AG08396 (cell line): ENCODE measurements at regions not wholly inside any gene's neighbourhood (a gene's known extent, or its start where the extent isn't known, plus 50 kb on each side); places are given as distances from the start of the nearest gene placed in this dataset.

Source experiments
- DNase-seq: peaks from one replicate; pipeline ENCODE4 v3.0.0; 2012; ENCODE audit warnings: low spot score, mixed read lengths

DNA sequence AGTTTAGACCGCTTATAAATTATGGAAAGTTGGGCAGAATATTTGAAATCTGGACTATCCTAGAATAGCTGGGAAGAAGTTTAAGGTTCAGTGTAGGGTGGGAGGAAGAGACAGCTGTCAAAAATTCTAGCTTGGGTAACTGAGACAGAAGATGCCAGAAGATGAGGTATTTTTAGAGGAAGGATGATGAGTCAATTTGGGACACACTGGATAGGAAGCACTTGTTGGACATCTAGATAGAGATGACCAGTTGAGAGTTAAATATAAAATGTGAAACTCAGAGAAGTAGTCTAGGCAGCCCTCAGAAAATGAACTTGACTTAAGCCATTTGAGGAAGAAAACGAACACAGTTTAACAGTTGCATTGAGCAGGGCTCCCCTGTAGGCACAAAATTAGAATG, 137.9 kb upstream of the MAP9 start:
- no peak for DNase-seq

DNA sequence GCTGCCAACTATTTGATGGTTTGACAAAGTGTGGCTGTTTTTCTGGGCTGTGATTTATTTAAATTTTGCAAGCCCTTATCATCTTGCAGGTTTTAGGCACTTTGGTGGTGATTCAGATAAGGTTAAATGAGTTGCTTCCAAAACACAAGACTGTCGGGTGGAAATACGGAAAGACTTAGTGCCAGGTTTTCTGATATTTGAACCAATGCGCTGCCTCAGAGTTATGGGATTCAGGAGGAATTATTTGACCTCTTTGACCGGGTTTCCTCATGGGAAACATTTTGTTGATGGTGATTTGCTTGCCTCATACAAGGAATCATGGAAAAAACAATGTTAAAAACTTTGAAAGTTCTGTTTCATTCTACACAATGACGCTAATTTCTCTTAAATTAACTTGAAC, 136.1 kb upstream of the MAP9 start:
- no peak for DNase-seq

DNA sequence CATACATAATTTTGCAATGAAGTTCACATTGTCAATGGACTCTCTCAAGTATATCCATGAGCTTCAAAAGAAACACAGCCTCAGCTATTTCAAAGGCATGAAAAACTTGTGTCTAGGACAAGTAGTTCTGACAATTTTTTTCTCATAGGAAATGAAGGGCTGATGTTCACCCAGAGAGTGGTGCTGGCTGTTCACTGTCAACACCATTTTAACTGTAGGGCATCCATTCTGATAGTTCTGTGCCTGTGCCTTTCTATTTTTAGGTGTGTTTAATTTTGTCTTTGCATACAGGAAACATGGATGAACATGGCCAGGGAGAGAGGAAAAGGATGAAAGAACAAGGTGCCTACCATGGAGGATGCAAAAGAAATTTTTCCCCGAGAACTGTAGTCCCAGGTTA, 135.3 kb upstream of the MAP9 start:
- DNase-seq, result no peak

DNA sequence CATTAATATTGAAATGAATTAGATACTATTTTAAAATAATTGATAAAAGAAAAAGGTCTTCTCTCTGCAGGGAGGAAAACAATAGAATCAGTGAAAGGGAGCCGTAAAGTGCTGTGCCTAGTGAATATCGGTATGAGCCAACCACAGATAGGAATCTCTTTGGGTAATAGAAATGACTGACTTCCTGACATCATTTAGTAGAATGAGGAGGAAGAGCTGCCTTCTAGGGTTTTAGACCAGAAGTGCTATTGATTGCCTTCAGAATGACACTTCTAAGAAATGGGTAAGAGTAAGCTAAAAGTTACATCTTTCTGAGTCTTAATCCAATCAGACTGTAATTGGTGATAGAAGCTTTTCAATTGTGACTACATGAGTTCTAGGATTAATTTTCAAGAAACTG, 134.0 kb upstream of the MAP9 start:
- no peak for DNase-seq

DNA sequence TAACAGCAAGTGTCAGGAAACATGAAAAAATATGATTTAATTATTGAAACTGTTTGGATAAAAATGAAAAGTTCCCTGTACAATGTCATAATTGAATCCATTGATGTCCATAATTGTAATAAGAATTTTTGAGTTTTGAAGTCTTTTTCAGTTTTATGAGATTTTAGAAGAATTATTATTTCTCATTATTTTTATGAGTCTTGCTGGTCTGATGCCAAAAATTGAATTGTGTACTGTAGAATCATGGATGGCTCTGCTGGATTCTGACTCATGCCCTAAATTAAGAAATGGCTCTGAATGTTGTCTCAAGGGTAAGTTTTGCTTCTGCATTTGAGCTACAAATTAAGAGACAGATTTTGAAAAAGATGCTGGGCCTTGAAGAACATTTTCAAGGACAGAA, 132.8 kb upstream of the MAP9 start:
- DNase-seq, result peak; percentile 15

DNA sequence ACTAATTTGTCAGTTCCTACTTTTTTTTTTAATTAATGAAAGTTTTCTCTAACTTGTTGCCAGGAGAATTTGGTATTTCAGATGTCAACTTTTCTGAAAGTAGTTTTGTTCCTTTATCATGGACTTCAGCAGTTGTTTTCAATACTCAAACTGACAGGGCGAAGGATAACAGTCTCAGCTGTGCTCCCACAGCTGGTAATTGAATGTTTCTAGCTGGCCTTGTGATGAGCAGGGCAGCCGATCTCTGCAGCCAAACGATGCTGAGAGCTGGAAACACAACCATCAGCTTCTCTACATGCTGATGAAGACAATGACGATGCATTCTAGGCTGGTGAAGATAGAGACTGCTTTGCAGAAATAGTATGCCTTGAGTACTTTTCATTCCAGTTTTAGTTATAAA, 130.0 kb upstream of the MAP9 start:
- no peak for DNase-seq

DNA sequence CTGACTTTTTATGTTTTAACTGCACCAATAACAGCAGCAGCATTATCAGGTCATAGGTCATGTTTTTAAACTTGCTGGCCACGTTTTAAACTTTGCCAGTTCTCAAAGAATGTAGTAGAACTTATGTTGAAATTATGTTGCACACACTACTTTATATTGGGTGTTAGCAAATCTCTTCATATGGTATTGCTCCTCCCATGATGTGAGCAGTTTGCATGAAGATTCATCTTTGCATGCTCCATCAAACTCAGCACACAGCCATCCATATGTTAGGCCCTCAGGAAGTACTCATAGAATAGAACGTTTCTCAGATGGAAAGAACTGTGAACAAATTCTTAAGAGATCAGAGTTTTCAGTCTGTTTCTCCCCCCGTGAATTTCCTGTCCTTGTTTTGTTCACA, 128.6 kb upstream of the MAP9 start:
- no peak for DNase-seq

DNA sequence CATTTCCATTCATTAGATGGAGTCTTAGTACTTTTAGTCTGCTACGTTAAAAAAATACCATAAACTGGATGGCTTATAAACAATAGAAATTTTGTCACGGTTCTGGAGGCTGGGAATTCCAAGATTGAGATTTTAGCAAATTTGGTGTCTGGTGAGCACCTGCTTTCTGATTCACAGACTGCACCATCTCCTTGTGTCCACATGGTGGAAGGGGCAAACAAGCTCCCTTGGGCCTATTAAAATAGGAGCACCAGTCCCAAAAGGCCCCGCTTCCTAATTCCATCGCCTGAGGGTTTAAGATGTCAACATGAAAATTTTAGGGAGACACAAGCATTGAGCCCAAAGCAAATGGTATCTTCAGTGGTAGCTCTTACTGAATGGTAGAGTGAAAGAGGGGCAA, 120.5 kb upstream of the MAP9 start:
- no peak for DNase-seq

DNA sequence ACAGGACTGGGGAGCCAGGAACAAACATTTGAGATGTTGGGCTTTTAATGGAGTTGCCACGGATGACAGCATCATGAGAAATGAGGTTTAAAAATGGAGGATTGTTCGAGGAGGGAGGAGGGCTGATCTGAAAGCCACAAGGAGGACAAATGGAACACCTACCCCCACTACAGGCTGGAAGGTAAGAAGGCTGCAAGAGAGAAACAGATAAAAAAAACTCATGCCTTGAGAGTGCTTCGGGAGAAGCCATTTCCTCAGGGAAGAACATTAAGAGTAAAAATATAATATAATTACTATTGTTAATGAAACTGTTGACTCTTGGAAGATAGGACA, 119.5 kb upstream of the MAP9 start:
- DNase-seq, result no peak

DNA sequence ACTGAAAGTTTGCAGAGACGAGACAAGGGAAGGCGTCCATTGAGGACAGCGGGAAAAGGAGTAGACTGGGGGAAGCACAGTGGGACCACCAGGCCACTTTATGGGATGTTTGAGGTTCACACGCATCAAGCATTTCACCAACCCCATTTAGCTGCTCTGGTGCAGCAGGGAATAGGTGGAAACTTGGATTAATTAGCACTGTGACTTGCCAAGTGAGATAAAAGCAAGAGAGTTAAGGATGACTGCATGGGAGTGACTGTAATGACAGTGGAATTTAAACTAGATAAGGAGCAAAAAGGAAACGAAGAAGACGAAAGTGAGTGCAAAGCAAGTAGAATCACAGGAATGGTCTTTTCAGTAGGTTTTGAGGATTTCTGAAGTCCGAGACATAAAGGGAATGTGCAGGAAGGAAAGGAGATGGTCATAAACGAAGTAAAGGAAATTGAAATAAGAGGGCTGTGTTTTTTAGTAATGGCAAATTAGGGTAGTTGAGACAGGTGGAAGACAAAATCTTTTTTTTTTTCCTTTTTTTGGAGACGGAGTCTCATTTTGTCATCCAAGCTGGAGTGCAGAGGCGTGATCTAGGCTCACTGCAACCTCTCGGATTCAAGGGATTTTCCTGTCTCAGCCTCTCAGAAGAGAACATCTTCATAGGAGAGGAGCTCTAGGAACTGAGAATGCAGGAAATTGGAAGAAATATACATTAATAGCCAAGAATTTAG, 119.0 kb upstream of the MAP9 start:
- DNase-seq, result no peak

DNA sequence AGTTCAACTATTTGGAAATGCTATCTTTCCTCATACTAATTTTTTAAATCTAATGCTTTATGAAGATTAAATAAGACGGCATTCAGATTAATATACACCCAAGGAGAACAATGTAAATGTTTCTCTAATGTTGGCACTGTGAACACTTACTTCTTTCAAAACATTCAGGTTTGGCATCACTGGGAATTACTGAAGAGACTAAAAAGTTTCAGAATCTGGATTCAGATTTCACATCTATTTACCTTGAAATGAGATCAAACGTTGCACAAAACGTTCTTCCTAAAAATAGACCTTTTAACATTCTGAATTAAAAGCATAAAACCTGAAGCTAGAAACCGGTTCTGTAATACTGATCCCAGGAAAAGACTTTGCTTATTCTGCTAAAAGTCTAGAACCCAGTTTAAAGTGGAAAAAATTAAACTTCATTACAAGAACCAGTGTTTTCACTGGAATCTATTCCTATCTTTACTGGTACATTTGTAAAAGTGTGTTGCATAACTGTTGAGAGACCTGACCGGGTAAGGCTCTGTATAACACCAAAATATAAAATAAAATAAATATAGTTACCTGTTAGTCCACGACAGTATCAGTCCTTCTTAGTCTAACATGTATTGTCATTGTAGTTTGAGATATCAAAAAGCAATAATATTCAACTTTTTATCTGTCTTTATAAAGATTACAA, 117.4 kb upstream of the MAP9 start:
- no peak for DNase-seq

DNA sequence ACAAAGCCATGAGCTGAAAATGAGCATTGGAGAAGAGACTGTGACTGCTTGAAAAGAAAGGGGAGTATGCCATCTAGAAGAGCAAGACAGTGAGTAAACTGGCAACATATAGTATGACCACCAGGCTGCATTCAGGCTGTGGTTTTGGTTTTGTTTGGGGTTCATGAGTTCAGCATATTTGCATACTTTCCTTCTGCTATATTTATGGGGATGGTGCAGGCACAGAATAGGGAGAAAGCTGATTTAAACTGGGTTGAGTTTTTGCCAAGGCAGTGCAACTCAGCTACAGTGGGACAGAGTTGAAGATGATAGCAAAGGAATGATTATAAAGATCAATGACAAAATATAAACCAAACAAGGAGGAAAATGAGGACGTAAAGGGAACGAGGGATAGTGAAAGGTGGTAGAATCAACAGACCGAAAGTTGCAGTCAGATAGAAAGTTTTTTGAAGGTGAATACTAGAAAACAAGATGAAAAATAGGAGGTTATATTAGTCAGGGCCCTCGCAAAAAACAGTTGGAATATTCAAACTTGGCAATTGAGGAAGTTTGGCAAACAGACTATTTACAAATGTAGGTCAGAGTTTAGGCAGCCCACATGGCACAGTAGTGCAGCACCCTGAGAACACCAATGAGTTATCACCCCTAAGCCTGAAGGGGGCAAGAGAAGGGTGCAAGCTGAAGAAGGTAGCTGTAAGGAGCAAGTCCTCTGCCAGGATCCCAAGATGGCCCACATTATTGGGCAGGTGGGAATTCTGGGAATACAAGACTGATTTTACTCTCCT, 114.8 kb upstream of the MAP9 start:
- no peak for DNase-seq

DNA sequence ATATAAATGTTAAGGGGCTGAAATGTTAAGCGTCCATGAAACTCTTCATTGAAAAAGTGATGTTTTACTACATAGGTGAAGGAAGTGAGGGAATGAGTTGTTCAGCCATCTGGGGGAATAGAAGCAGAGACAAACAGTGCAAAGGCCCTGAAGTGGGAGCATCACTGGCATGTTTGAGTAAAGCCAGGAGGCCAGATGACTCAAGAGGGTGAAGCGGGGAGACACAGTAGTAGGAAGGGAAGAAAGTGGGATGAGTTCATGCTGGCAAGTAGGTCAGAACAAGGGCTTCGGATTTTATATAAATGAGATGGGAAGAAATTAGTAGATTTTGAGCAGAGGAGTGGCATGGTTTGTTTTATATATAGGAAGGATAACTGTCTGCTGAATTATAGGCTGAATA, 112.5 kb upstream of the MAP9 start:
- no peak for DNase-seq

DNA sequence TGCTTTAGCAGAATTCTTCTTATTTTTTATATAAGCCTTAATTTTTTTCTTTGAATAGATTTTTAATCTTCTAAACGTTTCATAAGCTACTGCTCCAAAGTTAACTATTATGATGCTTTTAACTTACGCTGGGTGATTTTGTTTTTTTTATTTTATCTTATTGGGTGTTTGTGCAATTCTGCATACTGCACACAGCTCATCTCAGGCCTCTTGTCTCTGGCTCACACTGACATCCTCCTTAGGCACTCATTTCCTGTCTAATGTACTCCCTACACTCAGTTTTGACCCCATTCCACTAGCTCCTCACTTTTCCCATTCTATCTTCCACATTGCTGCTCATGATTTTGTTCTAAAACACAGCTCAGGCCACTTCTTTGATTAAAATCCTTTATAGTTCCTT, 111.9 kb upstream of the MAP9 start:
- no peak for DNase-seq

DNA sequence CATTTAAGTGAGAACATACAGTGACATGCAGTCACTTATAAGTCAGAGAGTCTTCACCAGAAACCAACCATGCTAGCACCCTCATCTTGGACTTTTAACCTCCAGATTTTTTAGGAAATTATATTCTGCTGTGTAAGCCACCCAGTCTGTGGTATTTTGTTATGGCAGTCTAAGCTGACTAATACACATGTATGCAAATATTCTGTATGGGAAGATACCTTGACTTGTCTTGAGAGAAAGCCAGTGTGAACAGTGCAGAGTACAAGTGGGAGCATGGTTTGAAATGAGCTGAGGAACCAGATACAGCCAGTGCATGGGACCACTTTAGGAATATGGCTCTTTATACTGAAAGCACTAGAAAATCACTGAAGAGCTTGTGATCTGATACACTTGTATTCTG, 110.4 kb upstream of the MAP9 start:
- no peak for DNase-seq

DNA sequence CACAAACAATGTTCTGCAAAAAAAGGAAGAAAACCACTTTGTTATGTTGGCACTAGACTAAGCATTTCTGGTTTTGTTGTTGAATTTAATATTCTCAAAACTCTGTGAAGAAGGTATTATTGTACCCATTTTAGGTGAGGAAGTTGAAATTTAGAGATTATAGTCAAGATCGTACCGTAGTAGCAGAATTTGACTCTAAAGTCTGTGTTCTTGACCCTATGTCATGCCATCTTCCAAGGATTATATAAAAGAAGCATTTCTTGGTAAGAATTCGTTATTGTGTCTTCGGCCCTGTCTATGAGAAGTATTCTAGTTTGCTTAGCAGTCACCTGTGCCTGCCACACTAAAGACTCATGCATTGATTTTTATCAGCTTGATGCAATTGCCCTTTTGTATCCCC, 104.4 kb upstream of the MAP9 start:
- no peak for DNase-seq

DNA sequence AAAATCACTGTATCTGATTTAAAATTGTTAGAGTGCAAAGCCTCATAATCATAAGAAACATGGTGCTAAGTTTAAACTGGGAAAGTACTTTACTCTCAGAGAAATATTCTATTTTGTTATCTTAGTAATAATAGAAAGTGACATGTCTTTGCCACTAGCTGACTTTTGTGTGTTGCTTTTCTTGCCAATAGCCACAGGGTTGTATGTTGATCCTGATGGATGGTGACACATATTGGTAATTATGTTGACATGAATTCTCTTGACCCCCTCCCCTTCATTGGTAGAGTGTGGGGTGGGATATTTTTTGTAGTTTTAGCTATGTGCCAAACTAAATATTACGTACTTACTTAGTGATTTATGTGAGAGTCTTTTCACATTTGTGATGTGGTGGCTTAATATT, 103.1 kb upstream of the MAP9 start:
- DNase-seq, result no peak

DNA sequence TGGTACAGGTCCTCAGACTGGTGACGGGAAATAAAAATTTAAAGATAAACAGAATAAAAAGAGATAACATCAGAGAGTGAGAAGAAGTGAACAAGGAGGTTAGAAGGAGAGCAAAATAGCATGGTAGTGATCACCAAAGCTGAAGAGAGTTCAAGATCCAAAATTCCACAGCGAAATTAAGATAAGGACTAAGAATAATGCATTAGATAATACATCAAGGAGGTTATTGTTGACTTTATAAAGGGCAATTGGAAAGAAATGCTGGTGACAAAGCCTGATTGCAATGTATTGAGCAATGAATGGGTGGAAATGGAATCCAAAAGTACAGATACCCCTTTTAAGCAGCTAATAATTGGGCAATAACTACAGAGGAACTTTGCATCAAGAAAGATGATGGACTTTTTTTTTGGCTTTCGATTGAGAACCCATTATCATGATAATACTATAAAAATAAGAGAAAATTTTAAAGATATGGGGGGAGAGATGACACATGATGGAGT, 101.6 kb upstream of the MAP9 start:
- no peak for DNase-seq

DNA sequence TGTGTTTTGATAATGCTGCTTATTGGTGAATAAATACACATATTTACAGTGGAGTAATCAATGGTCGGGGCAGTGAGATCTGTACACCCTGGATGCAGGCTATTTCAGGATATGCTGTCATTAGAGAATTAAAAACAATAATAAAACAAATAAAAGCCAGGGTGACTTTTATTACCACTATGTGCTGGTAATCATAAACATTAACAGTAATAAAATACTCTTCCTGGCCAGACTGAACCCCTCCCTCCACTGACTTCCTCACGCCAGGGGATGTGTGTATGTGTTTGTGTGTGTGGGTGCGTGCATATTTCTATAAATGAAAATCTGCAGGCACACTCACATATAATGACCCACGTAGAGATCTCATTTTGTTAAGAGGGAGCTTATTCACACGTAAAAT, 98.0 kb upstream of the MAP9 start:
- no peak for DNase-seq

DNA sequence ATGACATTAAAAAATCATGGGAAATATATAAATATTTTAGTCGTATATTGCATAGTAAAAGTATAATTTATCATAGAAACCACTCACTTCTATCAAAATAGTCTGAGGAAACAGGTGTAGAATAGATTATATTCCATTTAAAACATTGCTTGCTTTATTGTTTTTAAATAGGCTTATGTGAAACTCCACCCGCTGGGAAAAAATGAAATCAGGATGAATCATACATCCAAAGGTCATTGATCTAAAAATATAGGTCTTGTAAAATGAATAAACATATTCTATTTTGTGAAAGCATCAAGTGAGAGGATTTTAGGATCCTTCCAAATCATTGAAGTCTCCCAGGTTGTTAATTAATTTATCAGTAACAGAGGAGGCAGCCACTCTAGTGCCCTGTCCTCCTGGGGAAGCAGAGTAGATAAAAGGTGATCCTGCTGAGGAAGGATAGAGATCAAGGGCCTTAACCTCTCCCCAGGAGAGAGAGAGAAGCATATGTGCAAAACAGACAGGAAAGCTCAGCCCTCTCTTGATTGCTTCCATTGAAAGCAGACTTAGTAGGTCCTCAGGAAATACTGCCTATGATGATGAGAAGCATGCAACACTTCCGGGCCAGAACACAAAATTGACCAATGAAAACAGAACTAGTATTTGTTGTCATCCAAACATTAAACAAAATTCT, 96.8 kb upstream of the MAP9 start:
- no peak for DNase-seq

DNA sequence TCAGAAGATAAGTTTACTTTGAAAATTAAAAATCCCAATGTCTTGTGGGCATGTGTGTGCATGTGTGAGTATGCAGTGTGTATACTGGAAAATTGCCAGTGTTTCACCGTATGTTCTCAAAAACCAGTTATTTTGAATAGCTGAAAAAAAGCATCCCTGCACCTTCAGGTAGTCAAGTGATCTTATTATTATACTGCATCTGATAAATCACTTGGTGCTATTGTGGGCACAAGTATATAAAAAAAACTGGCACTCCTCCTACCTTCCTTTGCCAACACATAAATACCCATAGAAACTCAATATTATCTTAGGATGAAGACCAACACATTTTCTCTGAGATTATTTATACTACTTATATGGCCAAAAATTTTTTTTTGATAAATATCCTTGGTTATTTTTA, 91.5 kb upstream of the MAP9 start:
- DNase-seq, result no peak

DNA sequence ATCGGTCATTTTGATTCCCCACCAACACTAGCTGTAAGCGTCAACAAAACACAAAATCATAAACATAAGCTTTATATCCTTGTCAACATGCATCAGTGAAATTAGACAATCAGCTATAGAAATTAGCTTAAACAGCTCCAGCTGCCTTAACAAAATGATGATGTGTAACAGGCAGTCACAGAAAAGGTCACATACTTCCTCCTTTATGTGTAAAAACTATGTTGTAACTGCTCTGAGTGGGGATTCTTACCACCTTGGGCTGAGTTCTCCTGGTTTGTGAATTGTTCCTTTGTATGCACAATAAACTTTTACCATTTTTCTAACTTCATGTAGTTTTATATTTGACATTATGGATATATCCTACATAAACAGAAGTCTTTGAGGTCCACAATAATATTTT, 73.9 kb upstream of the MAP9 start:
- DNase-seq, result no peak

DNA sequence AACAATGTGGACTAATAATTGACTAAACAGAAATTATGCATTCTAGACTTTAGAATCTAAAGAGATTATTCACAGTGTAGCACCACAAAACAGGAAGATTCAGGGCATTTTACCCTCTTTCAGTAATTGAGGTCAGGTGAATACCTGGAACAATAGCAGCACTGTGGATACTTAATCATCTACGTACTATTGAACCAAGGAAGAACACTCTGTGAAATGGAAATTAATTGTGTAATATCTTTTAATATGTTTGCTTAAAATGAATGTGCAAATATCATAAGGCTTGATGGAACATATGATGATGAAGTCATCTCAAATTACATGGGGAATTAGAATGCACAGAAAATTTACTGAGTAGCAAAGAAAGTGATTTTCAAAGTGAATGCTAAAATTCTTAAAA, 68.5 kb upstream of the MAP9 start:
- DNase-seq, result no peak
